ENCODE measurements at regions not wholly inside any gene's neighbourhood (a gene's known extent, or its start where the extent isn't known, plus 50 kb on each side); places are given as distances from the start of the nearest gene placed in this dataset.
A peak's percentile ranks its signal among the peaks of the same experiment; 100 is the strongest.

GRCh38 chr14:34365309-34365915, 96.6 kb downstream of the SPTSSA start:
- Mint-ChIP-seq H3K36me3 (ENCODE audit: unreplicated experiment) (no peaks in the 10 kb centered on the region), H3K9me3 (ENCODE audit: unreplicated experiment) (no peaks in the 10 kb centered on the region), H3K4me1 (ENCODE audit: unreplicated experiment) (peaks cover 4% of the 10 kb centered on the region), H3K4me3 (ENCODE audit: unreplicated experiment) (no peak overlapping the region), H3K27me3 (ENCODE audit: unreplicated experiment) (peaks cover 19% of the 10 kb centered on the region), H3K27ac (ENCODE audit: unreplicated experiment) (no peak overlapping the region)
- no peak for DNase-seq (ENCODE audit: extremely low spot score, unreplicated experiment)
- TF ChIP-seq CTCF (IDR thresholded peaks at IDR 0.05): peak; percentile 49

GRCh38 chr14:34364201-34364600, 97.8 kb downstream of the SPTSSA start:
- Mint-ChIP-seq H3K27ac (ENCODE audit: unreplicated experiment) (no peak overlapping the region), H3K4me3 (ENCODE audit: unreplicated experiment) (no peak overlapping the region), H3K9me3 (ENCODE audit: unreplicated experiment) (no peaks in the 10 kb centered on the region), H3K27me3 (ENCODE audit: unreplicated experiment) (peaks cover 17% of the 10 kb centered on the region), H3K36me3 (ENCODE audit: unreplicated experiment) (no peaks in the 10 kb centered on the region), H3K4me1 (ENCODE audit: unreplicated experiment) (peaks cover 12% of the 10 kb centered on the region)
- TF ChIP-seq CTCF (IDR thresholded peaks at IDR 0.05): no peak
- DNase-seq (ENCODE audit: extremely low spot score, unreplicated experiment): no peak

DNA sequence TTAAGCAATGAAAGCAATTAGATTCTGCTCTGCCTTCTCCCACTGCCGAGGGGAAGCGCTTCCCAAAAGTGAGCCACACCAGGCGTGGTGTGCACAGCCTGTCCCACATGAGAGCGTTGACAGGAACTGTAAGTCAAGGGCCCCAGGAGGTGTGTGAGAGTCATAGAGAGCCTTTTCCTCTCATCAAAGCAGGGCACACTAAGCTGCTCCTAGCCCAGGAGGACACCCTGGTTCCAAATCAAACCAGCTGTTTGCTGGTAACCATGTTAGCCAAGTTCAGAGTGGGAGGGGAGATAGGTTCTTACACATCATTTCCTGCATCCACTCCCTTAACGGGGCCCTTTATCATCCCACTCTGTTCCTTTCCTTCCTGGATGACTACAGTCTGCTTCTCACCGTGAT, 98.3 kb downstream of the SPTSSA start:
- peaks cover 13% of the 10 kb centered on the region for H3K4me1 Mint-ChIP-seq (ENCODE audit: unreplicated experiment)
- H3K9me3 Mint-ChIP-seq (ENCODE audit: unreplicated experiment): no peaks in the 10 kb centered on the region
- no peak overlapping the region for H3K4me3 Mint-ChIP-seq (ENCODE audit: unreplicated experiment)
- no peak for TF ChIP-seq CTCF (IDR thresholded peaks at IDR 0.05)
- H3K36me3 Mint-ChIP-seq (ENCODE audit: unreplicated experiment): no peaks in the 10 kb centered on the region
- no peak for DNase-seq (ENCODE audit: extremely low spot score, unreplicated experiment)
- peaks cover 16% of the 10 kb centered on the region for H3K27me3 Mint-ChIP-seq (ENCODE audit: unreplicated experiment)
- H3K27ac Mint-ChIP-seq (ENCODE audit: unreplicated experiment): no peak overlapping the region

DNA sequence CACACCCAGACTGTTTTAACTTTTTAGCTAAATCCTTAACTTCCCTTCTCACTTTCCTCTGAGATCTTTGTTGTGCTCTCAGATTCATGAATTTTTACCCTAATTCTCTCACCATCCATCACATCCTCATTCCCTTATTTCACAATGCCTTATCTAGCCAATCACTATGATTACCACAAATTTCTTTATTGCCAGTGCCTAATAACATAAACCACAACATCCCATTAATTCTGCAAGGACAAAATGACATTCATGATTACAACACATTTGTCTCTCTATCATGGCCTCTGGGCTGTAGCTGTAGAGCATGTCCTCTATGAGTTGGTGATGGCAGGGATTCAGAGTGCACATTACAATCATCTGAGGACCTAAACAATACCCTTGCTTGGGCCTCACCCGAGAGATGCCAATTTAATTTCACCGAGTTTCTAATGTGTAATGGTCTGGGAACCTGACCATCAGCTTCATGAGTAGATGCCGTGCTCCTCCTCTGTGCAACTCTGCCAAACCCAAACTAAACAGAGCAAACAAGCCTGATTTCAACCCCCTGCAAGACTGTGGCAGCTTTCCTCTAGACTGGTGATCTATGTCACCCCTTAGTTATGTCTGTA, 99.3 kb downstream of the SPTSSA start:
- peaks cover 13% of the 10 kb centered on the region for H3K4me1 Mint-ChIP-seq (ENCODE audit: unreplicated experiment)
- DNase-seq (ENCODE audit: extremely low spot score, unreplicated experiment): no peak
- H3K27ac Mint-ChIP-seq (ENCODE audit: unreplicated experiment): no peak overlapping the region
- H3K9me3 Mint-ChIP-seq (ENCODE audit: unreplicated experiment): no peaks in the 10 kb centered on the region
- no peak for TF ChIP-seq CTCF (IDR thresholded peaks at IDR 0.05)
- H3K4me3 Mint-ChIP-seq (ENCODE audit: unreplicated experiment): no peak overlapping the region
- H3K36me3 Mint-ChIP-seq (ENCODE audit: unreplicated experiment): no peaks in the 10 kb centered on the region
- peaks cover 15% of the 10 kb centered on the region for H3K27me3 Mint-ChIP-seq (ENCODE audit: unreplicated experiment)

DNA sequence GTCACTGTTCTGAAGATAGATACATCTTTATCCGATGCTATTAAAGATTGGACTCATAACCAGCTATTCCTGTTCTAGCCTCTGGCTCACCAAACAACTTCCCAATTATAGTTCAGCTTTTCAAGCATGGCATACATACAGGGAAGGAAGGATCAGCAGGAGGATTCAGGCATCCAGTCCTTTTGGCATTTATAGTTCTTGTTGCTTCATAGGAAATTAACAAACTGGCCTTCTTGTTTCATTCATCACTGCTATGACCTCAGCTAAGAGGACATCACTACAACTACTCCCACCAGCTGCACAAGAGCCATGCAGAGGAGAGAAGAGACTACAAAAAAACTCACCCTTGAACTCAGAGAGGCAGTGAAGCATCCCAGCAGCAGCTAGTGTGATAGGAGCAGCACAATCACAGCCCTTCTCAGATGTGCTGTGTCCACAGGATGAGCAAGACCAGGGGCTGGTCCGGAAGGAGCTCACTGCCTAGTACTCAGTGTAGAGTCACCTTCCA, 100.5 kb downstream of the SPTSSA start:
- H3K27ac Mint-ChIP-seq (ENCODE audit: unreplicated experiment): no peak overlapping the region
- H3K27me3 Mint-ChIP-seq (ENCODE audit: unreplicated experiment): peaks cover 13% of the 10 kb centered on the region
- no peaks in the 10 kb centered on the region for H3K36me3 Mint-ChIP-seq (ENCODE audit: unreplicated experiment)
- DNase-seq (ENCODE audit: extremely low spot score, unreplicated experiment): no peak
- no peaks in the 10 kb centered on the region for H3K9me3 Mint-ChIP-seq (ENCODE audit: unreplicated experiment)
- H3K4me3 Mint-ChIP-seq (ENCODE audit: unreplicated experiment): no peak overlapping the region
- H3K4me1 Mint-ChIP-seq (ENCODE audit: unreplicated experiment): peaks cover 14% of the 10 kb centered on the region
- TF ChIP-seq CTCF (IDR thresholded peaks at IDR 0.05): no peak
